Caco-2 (cell line): ENCODE measurements at regions not wholly inside any gene's neighbourhood (a gene's known extent, or its start where the extent isn't known, plus 50 kb on each side); places are given as distances from the start of the nearest gene placed in this dataset.

Source experiments
- BruUV-seq: library from RNA; stranded (reverse); fragments of 400-500 nt; replicated peaks from 2 replicates; lab custom pipeline; 2021; lab: Mats Ljungman, UMichigan
- CTCF ChIA-PET: fragments of 300-600 bp; sonication (Branson Sonifier 250); formaldehyde crosslinking; loops from one replicate; lab custom pipeline; 2022; ENCODE audit warnings: antibody characterized with exemption; lab: Charles Lee
- POLR2A ChIA-PET: fragments of 300-600 bp; sonication (Branson Sonifier 250); formaldehyde crosslinking; loops from one replicate; lab custom pipeline; 2022; ENCODE audit warnings: antibody characterized with exemption; lab: Charles Lee
- DNase-seq, 2 experiments: peaks; one replicate each; pipeline versions ENCODE4 v3.0.0 to v3.0.0-alpha.2; 2020 to 2022
- H3K27me3 ChIP-seq: replicated peaks from 2 replicates; pipeline ENCODE4 v1.6.0; 2011; ENCODE audit warnings: low read length; ENCODE audit not compliant: control insufficient read depth, insufficient read depth
- H3K36me3 ChIP-seq: 2 replicates; pipeline ENCODE4 v1.5.1; 2011; ENCODE audit warnings: low read length; ENCODE audit not compliant: control insufficient read depth, insufficient read depth
- H3K4me1 ChIP-seq: fragments of 250-450 bp; sonication (Bioruptor Pico); 2 replicates; pipeline ENCODE4 v1.5.1; 2020; ENCODE audit warnings: mild to moderate bottlenecking
- H3K4me3 ChIP-seq: 2 replicates; pipeline ENCODE4 v1.5.1; 2011; ENCODE audit warnings: low read depth, mild to moderate bottlenecking, control low read depth, low read length
- H3K9me3 ChIP-seq: fragments of 250-450 bp; sonication (Bioruptor Pico); 2 replicates; pipeline ENCODE4 v1.5.1; 2020; ENCODE audit warnings: mild to moderate bottlenecking, moderate library complexity
- H3K27ac Mint-ChIP-seq: one replicate; pipeline ENCODE4 v1.8.0; 2022; ENCODE audit warnings: mixed read lengths; ENCODE audit not compliant: unreplicated experiment
- H3K27me3 Mint-ChIP-seq: one replicate; pipeline ENCODE4 v1.8.0; 2022; ENCODE audit warnings: mixed read lengths; ENCODE audit not compliant: insufficient read depth, unreplicated experiment
- H3K36me3 Mint-ChIP-seq: one replicate; pipeline ENCODE4 v1.8.0; 2022; ENCODE audit warnings: mild to moderate bottlenecking, mixed read lengths; ENCODE audit not compliant: insufficient read depth, unreplicated experiment
- H3K4me1 Mint-ChIP-seq: one replicate; pipeline ENCODE4 v1.8.0; 2022; ENCODE audit warnings: low read depth, mixed read lengths; ENCODE audit not compliant: unreplicated experiment
- H3K4me3 Mint-ChIP-seq: one replicate; pipeline ENCODE4 v1.8.0; 2022; ENCODE audit warnings: mild to moderate bottlenecking, moderate library complexity, mixed read lengths; ENCODE audit not compliant: unreplicated experiment
- H3K9me3 Mint-ChIP-seq: one replicate; pipeline ENCODE4 v1.8.0; 2022; ENCODE audit warnings: mixed read lengths; ENCODE audit not compliant: unreplicated experiment
- intact Hi-C: fragments of 100-400 bp; cut with micrococcal nuclease; formaldehyde crosslinking; loops from one replicate; pipeline ENCODE4 v1.10.0; 2022; ENCODE audit not compliant: unreplicated experiment
- TF ChIP-seq, protein P1 (sequence below), 2 experiments: fragments of 200-600 bp in 1 of 2; IDR thresholded peaks; 1 replicate in 1 of 2; 2 replicates in 1 of 2; pipeline versions ENCODE4 v1.5.1 to v1.8.0; 2011 to 2022; ENCODE audit warnings: antibody characterized with exemption in 1 of 2, control low read depth in 1 of 2, inconsistent platforms in 1 of 2, low read depth in 1 of 2, low read length in 1 of 2, mild to moderate bottlenecking in 1 of 2, moderate library complexity in 1 of 2; ENCODE audit not compliant: insufficient read depth in 1 of 2, severe bottlenecking in 1 of 2, unreplicated experiment in 1 of 2

DNA sequence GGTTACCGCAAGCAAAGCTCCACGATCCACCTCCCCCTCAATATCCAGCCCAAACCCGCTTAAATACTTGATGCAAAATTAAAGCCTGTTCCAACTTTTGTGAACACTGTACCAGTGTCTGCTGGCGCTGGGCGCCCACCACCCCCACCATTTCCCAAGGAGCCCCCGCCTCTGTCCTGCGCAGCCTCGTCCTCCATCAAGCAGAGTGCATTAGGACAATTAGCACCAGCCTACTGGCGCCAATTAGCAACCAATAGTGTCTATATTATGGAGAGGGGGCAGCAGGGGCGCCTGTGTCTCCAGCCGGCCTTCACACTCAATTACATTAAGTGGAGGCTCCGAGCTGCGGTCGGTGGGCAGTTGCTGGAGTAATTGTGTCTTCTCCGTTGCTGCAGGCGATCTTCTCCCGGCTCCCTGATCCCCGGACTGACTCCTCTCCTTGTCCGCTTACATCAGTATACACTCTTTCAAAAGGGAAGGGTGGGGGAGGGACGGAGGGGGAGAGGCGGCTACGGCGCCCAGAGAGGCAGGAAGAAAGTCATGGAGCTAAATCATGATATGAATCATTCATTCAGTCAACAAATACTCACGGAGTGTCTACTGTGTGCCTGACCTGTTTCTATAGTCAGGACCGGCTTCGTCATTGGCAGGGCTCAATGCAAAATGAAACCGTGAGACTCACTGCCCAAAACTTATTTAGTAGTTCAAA lies 707.3 kb downstream of the MED13L start:
- H3K9me3 ChIP-seq, result no peaks in the 10 kb centered on the region
- Mint-ChIP-seq H3K9me3 (no peaks in the 10 kb centered on the region), H3K4me1 (no peaks in the 10 kb centered on the region), H3K27ac (no peak overlapping the region), H3K27me3 (no peaks in the 10 kb centered on the region), H3K36me3 (no peaks in the 10 kb centered on the region), H3K4me3 (no peak overlapping the region)
- TF ChIP-seq, protein P1, sequence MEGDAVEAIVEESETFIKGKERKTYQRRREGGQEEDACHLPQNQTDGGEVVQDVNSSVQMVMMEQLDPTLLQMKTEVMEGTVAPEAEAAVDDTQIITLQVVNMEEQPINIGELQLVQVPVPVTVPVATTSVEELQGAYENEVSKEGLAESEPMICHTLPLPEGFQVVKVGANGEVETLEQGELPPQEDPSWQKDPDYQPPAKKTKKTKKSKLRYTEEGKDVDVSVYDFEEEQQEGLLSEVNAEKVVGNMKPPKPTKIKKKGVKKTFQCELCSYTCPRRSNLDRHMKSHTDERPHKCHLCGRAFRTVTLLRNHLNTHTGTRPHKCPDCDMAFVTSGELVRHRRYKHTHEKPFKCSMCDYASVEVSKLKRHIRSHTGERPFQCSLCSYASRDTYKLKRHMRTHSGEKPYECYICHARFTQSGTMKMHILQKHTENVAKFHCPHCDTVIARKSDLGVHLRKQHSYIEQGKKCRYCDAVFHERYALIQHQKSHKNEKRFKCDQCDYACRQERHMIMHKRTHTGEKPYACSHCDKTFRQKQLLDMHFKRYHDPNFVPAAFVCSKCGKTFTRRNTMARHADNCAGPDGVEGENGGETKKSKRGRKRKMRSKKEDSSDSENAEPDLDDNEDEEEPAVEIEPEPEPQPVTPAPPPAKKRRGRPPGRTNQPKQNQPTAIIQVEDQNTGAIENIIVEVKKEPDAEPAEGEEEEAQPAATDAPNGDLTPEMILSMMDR (IDR thresholded peaks at IDR 0.05; ENCODE audit: insufficient read depth in 1 of 2, low read depth in 1 of 2, low read length in 1 of 2, severe bottlenecking in 1 of 2, unreplicated experiment in 1 of 2), result no peak
- BruUV-seq, result no TSS peak
- no peak for DNase-seq
- H3K27me3 ChIP-seq, result no peaks in the 10 kb centered on the region
- POLR2A ChIA-PET, result no interaction called here
- no peak overlapping the region for H3K4me3 ChIP-seq
- CTCF ChIA-PET, result no interaction called here
- H3K36me3 ChIP-seq, result no peaks in the 10 kb centered on the region
- no peaks in the 10 kb centered on the region for H3K4me1 ChIP-seq
- intact Hi-C loops, result no loop called here

GRCh38 chr12:115569345-115570068 lies 708.0 kb downstream of the MED13L start:
- H3K27me3 Mint-ChIP-seq, result no peaks in the 10 kb centered on the region
- Histone ChIP-seq H3K4me1 (no peaks in the 10 kb centered on the region), H3K9me3 (no peaks in the 10 kb centered on the region), H3K27me3 (no peaks in the 10 kb centered on the region), H3K36me3 (no peaks in the 10 kb centered on the region), H3K4me3 (no peak overlapping the region)
- POLR2A ChIA-PET, result no interaction called here
- H3K9me3 Mint-ChIP-seq, result no peaks in the 10 kb centered on the region
- intact Hi-C loops, result no loop called here
- H3K36me3 Mint-ChIP-seq, result no peaks in the 10 kb centered on the region
- no peak for DNase-seq
- H3K4me3 Mint-ChIP-seq, result no peak overlapping the region
- CTCF ChIA-PET, result interaction anchor here (0.6 kb wide), 2 partner anchors 104 to 308 kb away, joined by 5 read pairs; no protein-coding TSS in a partner anchor
- TF ChIP-seq, protein P1 (IDR thresholded peaks at IDR 0.05; ENCODE audit: insufficient read depth in 1 of 2, low read depth in 1 of 2, low read length in 1 of 2, severe bottlenecking in 1 of 2, unreplicated experiment in 1 of 2), result no peak
- no TSS peak for BruUV-seq
- H3K27ac Mint-ChIP-seq, result no peak overlapping the region
- no peaks in the 10 kb centered on the region for H3K4me1 Mint-ChIP-seq

DNA sequence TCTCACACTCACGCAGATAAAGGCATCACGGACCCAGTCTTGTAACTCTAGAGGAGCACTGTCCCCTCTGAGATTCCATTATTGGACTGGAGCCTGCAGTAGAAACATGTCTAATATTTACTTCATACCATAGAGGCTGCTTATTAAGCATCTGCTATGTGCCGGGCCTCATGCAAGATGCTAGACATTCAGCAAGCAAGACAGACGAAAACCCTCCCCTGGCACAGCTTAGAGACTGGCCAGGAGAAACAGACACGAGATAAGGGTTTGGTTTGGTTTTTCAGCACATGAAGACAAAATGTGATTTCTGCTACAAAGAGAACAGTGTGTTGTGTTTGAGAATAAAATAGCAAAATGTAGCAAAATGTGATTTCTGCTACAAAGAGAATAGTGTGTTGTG lies 719.2 kb downstream of the MED13L start:
- Mint-ChIP-seq H3K4me1 (no peaks in the 10 kb centered on the region), H3K36me3 (no peaks in the 10 kb centered on the region), H3K27me3 (no peaks in the 10 kb centered on the region), H3K9me3 (no peaks in the 10 kb centered on the region), H3K27ac (no peak overlapping the region), H3K4me3 (no peak overlapping the region)
- no peaks in the 10 kb centered on the region for H3K36me3 ChIP-seq
- ChIA-PET POLR2A (no interaction called here), CTCF (no interaction called here)
- no peak overlapping the region for H3K4me3 ChIP-seq
- no TSS peak for BruUV-seq
- TF ChIP-seq, protein P1 (IDR thresholded peaks at IDR 0.05; ENCODE audit: insufficient read depth in 1 of 2, low read depth in 1 of 2, low read length in 1 of 2, severe bottlenecking in 1 of 2, unreplicated experiment in 1 of 2), result no peak
- peaks cover 6% of the 10 kb centered on the region for H3K4me1 ChIP-seq
- intact Hi-C loops, result no loop called here
- no peaks in the 10 kb centered on the region for H3K27me3 ChIP-seq
- DNase-seq, result no peak
- H3K9me3 ChIP-seq, result no peaks in the 10 kb centered on the region
